ENCODE measurements at regions not wholly inside any gene's neighbourhood (a gene's known extent, or its start where the extent isn't known, plus 50 kb on each side); places are given as distances from the start of the nearest gene placed in this dataset.

- TF ChIP-seq TAF1 (IDR thresholded peaks at IDR 0.05; ENCODE audit: borderline replicate concordance, low read depth, low read length) (no peak), POLR2AphosphoS5 (IDR thresholded peaks at IDR 0.05; ENCODE audit: low read depth, low read length) (no peak)
These were observed 828.8 kb upstream of the SOX9 start for GRCh38 chr17:71292006-71292405.
